ENCODE measurements at regions not wholly inside any gene's neighbourhood (a gene's known extent, or its start where the extent isn't known, plus 50 kb on each side); places are given as distances from the start of the nearest gene placed in this dataset.

- Histone ChIP-seq H3K36me3 (ENCODE audit: low read depth) (no peaks in the 10 kb centered on the region), H3K4me1 (ENCODE audit: low read depth) (no peaks in the 10 kb centered on the region), H3K9me3 (no peaks in the 10 kb centered on the region), H3K4me3 (no peak overlapping the region)
- no peak for TF ChIP-seq CTCF (IDR thresholded peaks at IDR 0.05)
- intact Hi-C loops (cut with DNase I, micrococcal nuclease): no loop called here
- ATAC-seq (no peak), DNase-seq (no peak)
Observed at GRCh38 chr6:133191323-133191722, 49.8 kb upstream of the EYA4 start.

Measured in mucosa of descending colon (tissue), 3 donors.